ENCODE measurements at regions not wholly inside any gene's neighbourhood (a gene's known extent, or its start where the extent isn't known, plus 50 kb on each side); places are given as distances from the start of the nearest gene placed in this dataset.

- DNase-seq: no peak
These were observed 1203.8 kb downstream of the SORCS3 start for GRCh38 chr10:105844676-105845570.

DNA sequence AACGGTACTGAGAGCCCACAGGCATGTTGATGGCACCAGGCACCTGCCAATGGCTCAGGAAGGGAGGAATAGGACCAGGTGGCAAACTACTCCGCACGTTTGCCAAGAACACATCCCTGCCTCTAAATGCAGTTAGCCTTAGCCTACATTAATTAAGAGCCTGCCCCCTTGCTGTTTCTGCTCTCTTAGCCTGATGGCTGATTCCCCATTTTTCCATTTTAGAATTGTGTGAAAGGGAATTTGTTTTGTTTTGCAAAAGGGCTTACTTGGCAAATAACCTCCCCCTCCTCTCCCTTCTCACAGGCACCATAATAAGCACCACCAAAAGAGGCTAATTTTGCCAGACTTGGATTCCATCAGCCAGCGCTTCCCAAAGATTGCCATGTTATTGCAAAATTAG is 1203.2 kb downstream of the SORCS3 start:
- no peak for DNase-seq

DNA sequence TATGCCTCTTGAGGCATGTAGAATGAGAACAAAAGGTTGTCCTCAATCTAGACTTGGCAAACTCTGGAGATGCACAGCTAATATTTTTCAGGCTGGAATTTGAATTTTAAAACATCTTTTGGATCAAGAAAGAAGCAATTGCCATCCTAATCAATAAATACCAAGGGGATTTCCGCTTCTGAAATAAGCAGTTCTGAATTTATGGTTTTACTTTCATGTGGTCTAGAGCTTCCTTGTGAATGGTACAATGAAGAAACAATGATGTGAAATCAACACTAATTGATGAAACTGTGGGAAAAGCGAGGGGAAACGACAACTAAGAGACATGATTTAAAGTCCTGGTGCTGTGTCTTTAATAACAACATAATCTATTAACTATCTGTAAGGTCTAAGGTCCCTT is 1202.7 kb downstream of the SORCS3 start:
- peak; percentile 8 for DNase-seq

- no peak for DNase-seq
These were observed 1199.2 kb downstream of the SORCS3 start for GRCh38 chr10:105840288-105840770.

DNA sequence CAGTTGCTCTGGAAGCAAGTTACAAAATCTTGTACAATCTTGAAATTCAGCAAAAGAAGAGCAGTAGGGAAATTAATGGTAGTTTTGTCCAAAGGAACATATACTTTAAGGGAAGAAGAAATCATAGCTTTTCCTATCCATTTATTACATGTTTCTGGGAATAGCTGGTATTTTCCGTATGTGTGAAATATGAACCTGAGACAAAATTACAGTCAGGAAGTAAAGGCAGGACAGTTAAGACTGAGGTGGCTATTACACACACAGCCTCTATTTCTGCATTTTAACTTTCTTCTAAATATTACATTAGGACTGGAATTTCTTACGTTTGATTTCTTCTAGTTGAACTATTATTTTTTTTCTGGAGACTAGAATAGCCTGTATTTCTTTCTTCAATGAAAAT is 1197.3 kb downstream of the SORCS3 start:
- no peak for DNase-seq

- DNase-seq: peak; percentile 36
These were observed 1196.9 kb downstream of the SORCS3 start for GRCh38 chr10:105837951-105838350.

DNA sequence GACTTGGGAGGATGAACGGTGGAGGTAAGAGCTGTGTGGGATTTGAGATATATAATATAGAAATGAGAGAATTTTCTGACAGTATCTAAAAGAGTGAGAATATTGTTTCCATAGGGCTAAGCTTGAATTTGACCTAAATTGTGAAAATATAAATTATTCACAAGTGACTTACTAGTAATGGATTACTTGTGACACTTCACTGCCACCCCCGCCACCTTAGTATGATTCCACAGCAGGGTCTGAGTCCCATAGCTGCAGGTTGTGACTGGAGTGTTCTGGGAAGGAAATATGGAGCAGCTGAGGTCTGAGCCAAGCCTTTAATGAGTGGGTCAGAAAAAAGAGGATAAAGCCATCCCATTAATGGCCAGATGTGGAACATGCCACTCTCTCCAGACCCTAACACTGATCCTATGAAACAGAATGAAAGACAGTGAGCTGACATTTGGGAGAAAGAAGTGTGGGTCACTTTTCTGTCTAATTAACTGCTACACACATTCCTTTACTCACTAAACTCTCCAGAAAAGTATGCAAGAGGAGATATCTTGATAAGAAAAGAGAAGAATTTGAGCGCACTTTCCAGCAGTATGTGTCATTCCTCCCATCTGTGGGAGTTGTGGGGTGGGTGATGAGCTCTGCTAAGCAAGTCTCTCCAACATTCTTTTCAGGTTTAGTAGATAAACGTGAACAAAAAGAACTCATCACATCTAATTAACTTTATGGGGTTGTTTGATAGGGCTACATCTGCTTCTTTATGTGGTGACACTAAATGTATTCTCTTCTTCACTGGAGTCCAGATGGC is 1193.4 kb downstream of the SORCS3 start:
- no peak for DNase-seq

GRCh38 chr10:105827133-105827532 is 1186.0 kb downstream of the SORCS3 start:
- no peak for DNase-seq

GRCh38 chr10:105807935-105808587 is 1167.0 kb downstream of the SORCS3 start:
- no peak for DNase-seq

DNA sequence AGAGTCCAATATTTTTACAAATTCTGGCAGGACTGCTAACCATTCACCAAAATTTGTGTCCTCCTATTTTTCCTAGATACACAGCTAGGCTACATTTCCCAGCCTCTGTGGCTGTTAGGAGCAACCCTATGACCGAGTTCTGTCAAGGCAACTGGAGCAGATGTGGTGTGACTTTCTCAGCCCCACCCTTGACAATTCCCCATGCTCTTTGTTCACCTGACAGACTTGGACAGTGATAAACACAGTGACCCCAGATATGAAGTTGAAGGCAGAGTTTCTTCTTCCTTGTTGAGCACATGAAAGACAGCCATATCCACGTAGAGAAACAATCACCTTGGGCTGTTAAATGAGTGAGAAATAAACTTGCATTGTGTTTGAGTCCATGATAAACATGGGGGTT is 1162.1 kb downstream of the SORCS3 start:
- DNase-seq: no peak

DNA sequence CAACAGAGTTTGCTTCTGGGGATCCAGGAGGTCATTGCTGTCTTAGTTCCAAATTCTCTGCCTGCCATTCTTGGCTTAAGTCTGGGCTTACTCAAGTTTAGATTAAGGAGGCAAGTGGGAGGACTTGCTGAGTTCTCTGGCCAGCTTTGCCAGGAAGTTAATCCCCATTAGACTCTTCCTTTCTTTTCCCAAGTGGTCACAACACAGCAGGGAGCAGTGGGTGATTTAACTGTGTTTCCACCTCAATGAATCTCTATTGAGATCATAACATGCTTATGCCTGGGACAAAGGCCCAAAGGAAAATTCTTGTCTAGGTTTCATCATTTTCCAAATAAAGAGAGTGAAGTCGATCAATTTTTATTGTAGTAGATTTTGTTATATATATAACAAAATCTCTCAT is 1159.6 kb downstream of the SORCS3 start:
- DNase-seq: no peak

- no peak for DNase-seq
These were observed 1157.3 kb downstream of the SORCS3 start for GRCh38 chr10:105798328-105798889.

DNA sequence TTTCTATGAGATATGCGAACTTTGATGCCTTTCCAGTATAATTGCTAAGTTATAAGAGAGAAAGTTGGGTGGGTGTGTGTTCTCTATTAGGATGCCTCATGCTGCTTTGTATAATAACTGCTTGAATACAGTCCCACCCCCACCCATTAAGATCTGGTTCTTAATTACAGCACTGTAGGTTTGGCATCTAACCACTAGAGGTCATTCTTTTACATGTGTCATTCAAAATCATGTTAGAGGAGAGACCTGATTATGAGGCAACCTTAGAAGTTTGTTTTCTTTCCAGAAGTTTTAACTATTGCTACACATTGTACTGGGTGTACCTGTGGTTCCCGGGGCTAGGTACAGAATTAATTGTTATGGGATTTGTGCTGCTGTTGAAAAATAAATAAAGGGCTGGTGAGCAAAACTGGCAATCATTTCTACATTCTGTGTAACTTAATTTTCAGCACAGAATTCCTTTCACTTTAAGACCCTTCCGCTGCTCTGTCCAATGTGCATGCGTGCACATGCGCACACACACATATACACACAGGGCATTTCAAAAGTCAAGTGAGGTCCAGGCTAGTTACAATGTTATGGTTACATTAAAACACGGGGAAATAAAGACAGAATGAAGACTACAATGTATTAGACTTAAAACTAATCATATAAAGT is 1156.3 kb downstream of the SORCS3 start:
- DNase-seq: peak; percentile 14

DNA sequence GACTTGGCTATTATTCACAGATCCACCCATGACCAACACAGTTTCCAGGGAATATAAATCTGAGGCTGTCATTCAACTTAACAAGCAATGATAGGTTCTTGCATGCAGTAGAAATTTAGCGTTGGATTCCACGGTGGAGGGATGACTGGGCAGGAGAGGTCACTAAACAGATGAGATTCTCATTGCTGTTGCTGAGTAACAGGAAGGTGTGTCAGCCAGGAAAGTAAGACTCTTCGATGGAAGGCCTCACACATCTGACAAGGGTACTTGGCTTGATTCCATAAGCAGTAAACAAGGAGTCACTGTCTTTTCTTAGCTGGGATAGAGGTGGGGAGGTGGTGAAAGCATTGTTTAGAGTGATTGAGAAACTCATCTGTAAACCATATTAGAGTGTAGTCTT is 1152.0 kb downstream of the SORCS3 start:
- DNase-seq: no peak

DNA sequence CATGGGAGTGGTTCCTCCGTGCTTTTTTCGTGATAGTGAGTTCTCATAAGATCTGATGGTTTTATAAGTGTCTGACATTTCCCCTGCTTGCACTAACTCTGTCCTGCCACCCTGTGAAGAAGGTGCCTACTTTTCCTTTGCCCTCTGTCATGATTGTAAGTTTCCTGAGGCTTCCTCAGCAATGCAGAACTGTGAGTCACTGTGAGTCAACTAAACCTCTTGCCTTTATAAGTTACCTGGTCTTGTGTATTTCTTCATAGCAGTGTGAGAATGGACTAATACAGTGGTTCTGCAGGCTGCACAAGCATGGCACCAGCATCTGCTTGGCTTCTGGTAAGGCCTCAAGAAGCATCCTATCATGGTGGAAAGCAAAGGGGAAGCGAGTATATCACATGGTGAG is 1144.6 kb downstream of the SORCS3 start:
- no peak for DNase-seq

- DNase-seq: no peak
These were observed 1142.9 kb downstream of the SORCS3 start for GRCh38 chr10:105783936-105784483.

GRCh38 chr10:105774881-105775280 is 1133.8 kb downstream of the SORCS3 start:
- no peak for DNase-seq

GRCh38 chr10:105774351-105774750 is 1133.3 kb downstream of the SORCS3 start:
- DNase-seq: no peak

GRCh38 chr10:105770524-105771212 is 1129.6 kb downstream of the SORCS3 start:
- no peak for DNase-seq

- no peak for DNase-seq
These were observed 1128.4 kb downstream of the SORCS3 start for GRCh38 chr10:105769248-105770184.
